Gastroesophageal sphincter (tissue), 4 donors: ENCODE measurements at regions not wholly inside any gene's neighbourhood (a gene's known extent, or its start where the extent isn't known, plus 50 kb on each side); places are given as distances from the start of the nearest gene placed in this dataset.
A peak's percentile ranks its signal among the peaks of the same experiment; 100 is the strongest.

Experiments
- ATAC-seq: fragments of 150-250 bp; one replicate; pipeline ENCODE4 v1.9.1; 2016; ENCODE audit warnings: mild to moderate bottlenecking, moderate library complexity
- H3K27ac ChIP-seq, 4 donors: fragments of 200-600 bp; sonication (generic) in 3 of 4; 1 replicate in 3 of 4; 2 replicates in 1 of 4; pipeline ENCODE4 v1.5.1; 2016 to 2019
- H3K27me3 ChIP-seq: fragments of 200-600 bp; sonication (generic); one replicate; pipeline ENCODE4 v1.5.1; 2019
- H3K36me3 ChIP-seq, 2 donors: fragments of 200-600 bp; sonication (generic); one replicate each; pipeline ENCODE4 v1.5.1; 2019; ENCODE audit warnings: control low read depth in 1 of 2
- H3K4me1 ChIP-seq, 3 donors: fragments of 200-600 bp; sonication (generic); 1 replicate in 2 of 3; 2 replicates in 1 of 3; pipeline ENCODE4 v1.5.1; 2016 to 2019; ENCODE audit warnings: control low read depth in 2 of 3
- H3K4me3 ChIP-seq, 2 donors: fragments of 200-600 bp; sonication (generic); one replicate each; pipeline ENCODE4 v1.5.1; 2019; ENCODE audit warnings: mild to moderate bottlenecking in 1 of 2, moderate library complexity in 1 of 2
- H3K9me3 ChIP-seq, 3 donors: fragments of 200-600 bp; sonication (generic); one replicate each; pipeline ENCODE4 v1.5.1; 2017 to 2019; ENCODE audit warnings: control low read depth in 2 of 3
- CTCF ChIP-seq, 4 experiments: fragments of 200-600 bp in 2 of 4; fragments of 450-650 bp in 2 of 4; sonication (generic) in 1 of 4; IDR thresholded peaks; one replicate each; pipeline ENCODE4 v1.5.1; 2017 to 2019; ENCODE audit warnings: antibody characterized with exemption in 4 of 4, mild to moderate bottlenecking in 2 of 4, moderate library complexity in 2 of 4
- EP300 ChIP-seq: sonication (generic); formaldehyde crosslinking; IDR thresholded peaks from one replicate; pipeline ENCODE4 v1.6.1; 2017; ENCODE audit warnings: antibody characterized with exemption, mild to moderate bottlenecking
- POLR2A ChIP-seq, 2 donors: fragments of 450-650 bp; IDR thresholded peaks; one replicate each; pipeline ENCODE4 v1.6.1; 2017; ENCODE audit warnings: antibody characterized with exemption in 2 of 2, mild to moderate bottlenecking in 2 of 2, moderate library complexity in 1 of 2
- POLR2AphosphoS5 ChIP-seq: sonication (generic); formaldehyde crosslinking; IDR thresholded peaks from one replicate; pipeline ENCODE4 v1.6.1; 2017; ENCODE audit warnings: antibody characterized with exemption
- WGBS, 2 donors: methylation state at CpG; one replicate each; pipeline ENCODE4 v1.1.5; 2018; ENCODE audit warnings: low coverage in 1 of 2; 5-methylcytosine and 5-hydroxymethylcytosine counted together

GRCh38 chr2:856041-856440, 94.6 kb upstream of the SNTG2 start:
- H3K27ac ChIP-seq, result no peak overlapping the region
- no peak overlapping the region for H3K4me3 ChIP-seq
- H3K4me1 ChIP-seq, result no peaks in the 10 kb centered on the region
- no peak for TF ChIP-seq CTCF (IDR thresholded peaks at IDR 0.05)
- no peaks in the 10 kb centered on the region for H3K27me3 ChIP-seq
- no peaks in the 10 kb centered on the region for H3K9me3 ChIP-seq
- no peaks in the 10 kb centered on the region for H3K36me3 ChIP-seq
- no peak for ATAC-seq
- WGBS, 2 donors, result 57 to 65% methylated on average over 2 of the region's 2 CpGs

GRCh38 chr2:855177-855576, 95.5 kb upstream of the SNTG2 start:
- H3K27ac ChIP-seq, result no peak overlapping the region
- no peaks in the 10 kb centered on the region for H3K36me3 ChIP-seq
- H3K4me3 ChIP-seq, result no peak overlapping the region
- ATAC-seq, result no peak
- H3K27me3 ChIP-seq, result peaks cover 3% of the 10 kb centered on the region
- H3K4me1 ChIP-seq, result no peaks in the 10 kb centered on the region
- no peaks in the 10 kb centered on the region for H3K9me3 ChIP-seq
- TF ChIP-seq EP300 (no peak), CTCF (IDR thresholded peaks at IDR 0.05) (no peak), POLR2A (IDR thresholded peaks at IDR 0.05) (no peak), POLR2AphosphoS5 (no peak)
- WGBS, 2 donors, result 85 to 86% methylated on average over 7 to 9 of the region's 10 CpGs

GRCh38 chr2:854460-854859, 96.2 kb upstream of the SNTG2 start:
- Histone ChIP-seq H3K27ac (no peak overlapping the region), H3K36me3 (no peaks in the 10 kb centered on the region), H3K9me3 (no peaks in the 10 kb centered on the region), H3K4me1 (no peaks in the 10 kb centered on the region), H3K27me3 (peaks cover 3% of the 10 kb centered on the region), H3K4me3 (no peak overlapping the region)
- ATAC-seq, result no peak
- 59 to 85% methylated on average over 1 to 3 of the region's 3 CpGs for WGBS, 2 donors
- peak in 3 of 4 experiments; percentile 12 to 54 (median 26) for TF ChIP-seq CTCF (IDR thresholded peaks at IDR 0.05)
- no peak for TF ChIP-seq POLR2AphosphoS5
- TF ChIP-seq EP300, result no peak
- TF ChIP-seq POLR2A (IDR thresholded peaks at IDR 0.05), result no peak

- H3K27ac ChIP-seq, result no peak overlapping the region
- peaks cover 3% of the 10 kb centered on the region for H3K27me3 ChIP-seq
- no peak overlapping the region for H3K4me3 ChIP-seq
- no peaks in the 10 kb centered on the region for H3K36me3 ChIP-seq
- H3K9me3 ChIP-seq, result no peaks in the 10 kb centered on the region
- TF ChIP-seq CTCF (IDR thresholded peaks at IDR 0.05) (no peak), EP300 (no peak), POLR2AphosphoS5 (no peak), POLR2A (IDR thresholded peaks at IDR 0.05) (no peak)
- 34 to 57% methylated on average over 10 to 11 of the region's 19 CpGs for WGBS, 2 donors
- H3K4me1 ChIP-seq, result no peaks in the 10 kb centered on the region
- ATAC-seq, result no peak
These were observed 97.3 kb upstream of the SNTG2 start for GRCh38 chr2:853203-853870.

- WGBS, 2 donors, result 87 to 89% methylated on average over 3 to 6 of the region's 6 CpGs
- Histone ChIP-seq H3K27ac (no peak overlapping the region), H3K36me3 (no peaks in the 10 kb centered on the region), H3K4me1 (no peaks in the 10 kb centered on the region), H3K9me3 (no peaks in the 10 kb centered on the region), H3K27me3 (peaks cover 3% of the 10 kb centered on the region), H3K4me3 (no peak overlapping the region)
- TF ChIP-seq POLR2A (IDR thresholded peaks at IDR 0.05) (no peak), EP300 (no peak), CTCF (IDR thresholded peaks at IDR 0.05) (no peak), POLR2AphosphoS5 (no peak)
- no peak for ATAC-seq
These were observed 98.5 kb upstream of the SNTG2 start for GRCh38 chr2:852168-852567.
